ENCODE measurements at regions not wholly inside any gene's neighbourhood (a gene's known extent, or its start where the extent isn't known, plus 50 kb on each side); places are given as distances from the start of the nearest gene placed in this dataset.

DNA sequence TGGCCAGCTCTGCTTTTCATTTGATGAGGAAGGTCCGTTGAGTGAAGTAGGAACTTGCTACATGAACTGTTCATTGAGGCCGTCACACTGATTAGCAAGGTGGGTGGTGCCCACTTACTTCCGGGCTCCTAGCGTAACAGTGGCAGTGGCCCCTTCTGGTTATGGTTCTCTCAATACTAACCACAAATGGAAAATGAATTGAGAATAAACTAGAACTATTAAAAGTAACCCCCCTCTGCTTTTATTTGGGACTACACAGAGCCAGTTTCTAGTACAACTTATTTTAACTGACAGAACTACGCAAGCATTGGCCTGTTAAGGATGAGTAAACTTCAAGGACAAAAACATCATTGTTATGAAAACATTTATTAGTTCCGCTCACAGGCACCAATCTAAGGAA, 519.1 kb downstream of the INHBA start:
- H3K9me3 ChIP-seq: no peaks in the 10 kb centered on the region
- no peak overlapping the region for H3K4me3 ChIP-seq
- H3K4me1 ChIP-seq: no peaks in the 10 kb centered on the region
- no peak for ATAC-seq
- no peak for DNase-seq
- TF ChIP-seq CTCF (IDR thresholded peaks at IDR 0.05): no peak
- H3K27ac ChIP-seq: no peak overlapping the region
- H3K36me3 ChIP-seq: no peaks in the 10 kb centered on the region
- intact Hi-C loops (cut with DNase I): no loop called here
- no peaks in the 10 kb centered on the region for H3K27me3 ChIP-seq (ENCODE audit: low read depth)

DNA sequence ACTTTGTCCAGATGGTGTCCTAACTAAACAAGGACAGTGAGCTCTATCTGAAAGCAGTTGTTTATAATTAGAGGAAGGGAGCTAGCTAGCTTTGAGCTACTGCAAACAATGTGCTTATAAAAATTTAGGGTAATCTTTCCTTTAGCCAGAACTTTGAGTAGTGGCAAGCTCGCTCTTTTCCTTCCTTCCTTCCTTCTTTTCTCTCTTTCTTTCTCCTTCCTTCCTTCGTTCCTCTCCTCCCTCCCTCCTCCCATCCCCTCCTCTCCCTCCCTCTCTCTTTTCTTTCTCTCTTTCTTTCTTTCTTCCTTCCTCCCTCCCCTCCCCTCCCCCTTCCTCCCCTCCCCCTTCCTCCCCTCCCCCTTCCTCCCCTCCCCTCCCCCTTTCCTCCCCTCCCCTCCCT, 520.1 kb downstream of the INHBA start:
- no peak for TF ChIP-seq CTCF (IDR thresholded peaks at IDR 0.05)
- DNase-seq (no peak), ATAC-seq (no peak)
- Histone ChIP-seq H3K27me3 (ENCODE audit: low read depth) (no peaks in the 10 kb centered on the region), H3K4me3 (no peak overlapping the region), H3K36me3 (no peaks in the 10 kb centered on the region), H3K9me3 (no peaks in the 10 kb centered on the region), H3K27ac (no peak overlapping the region), H3K4me1 (no peaks in the 10 kb centered on the region)
- intact Hi-C loops (cut with DNase I): no loop called here

- intact Hi-C loops (cut with DNase I): no loop called here
- TF ChIP-seq CTCF (IDR thresholded peaks at IDR 0.05): no peak
- DNase-seq: no peak
- H3K4me1 ChIP-seq: no peaks in the 10 kb centered on the region
- H3K27me3 ChIP-seq (ENCODE audit: low read depth): no peaks in the 10 kb centered on the region
- no peak overlapping the region for H3K4me3 ChIP-seq
- no peaks in the 10 kb centered on the region for H3K9me3 ChIP-seq
- no peak for ATAC-seq
- no peak overlapping the region for H3K27ac ChIP-seq
- H3K36me3 ChIP-seq: no peaks in the 10 kb centered on the region
Measured at GRCh38 chr7:41175435-41175834, 527.5 kb downstream of the INHBA start.

DNA sequence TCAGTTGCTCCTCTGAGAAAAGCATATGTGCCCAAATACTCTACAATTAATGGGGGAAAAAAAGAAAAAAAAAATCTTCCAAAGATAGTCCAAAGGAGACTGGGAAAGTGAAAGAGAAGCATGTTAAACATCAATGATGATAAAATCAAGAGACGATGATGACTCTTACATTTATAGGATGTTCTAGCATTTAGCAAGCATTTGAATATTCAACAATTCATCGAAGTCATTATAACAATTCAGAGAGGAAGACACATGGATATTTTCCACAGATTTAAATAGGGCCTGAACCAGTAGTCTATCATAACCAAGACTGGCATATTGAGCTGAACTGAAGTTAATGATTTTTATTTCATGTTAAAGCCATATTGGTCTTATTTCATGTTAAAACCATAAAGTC, 528.4 kb downstream of the INHBA start:
- intact Hi-C loops (cut with DNase I): no loop called here
- no peaks in the 10 kb centered on the region for H3K27me3 ChIP-seq (ENCODE audit: low read depth)
- no peaks in the 10 kb centered on the region for H3K4me1 ChIP-seq
- TF ChIP-seq CTCF (IDR thresholded peaks at IDR 0.05): no peak
- no peak overlapping the region for H3K27ac ChIP-seq
- H3K36me3 ChIP-seq: no peaks in the 10 kb centered on the region
- H3K9me3 ChIP-seq: no peaks in the 10 kb centered on the region
- DNase-seq: no peak
- ATAC-seq: no peak
- H3K4me3 ChIP-seq: no peak overlapping the region

DNA sequence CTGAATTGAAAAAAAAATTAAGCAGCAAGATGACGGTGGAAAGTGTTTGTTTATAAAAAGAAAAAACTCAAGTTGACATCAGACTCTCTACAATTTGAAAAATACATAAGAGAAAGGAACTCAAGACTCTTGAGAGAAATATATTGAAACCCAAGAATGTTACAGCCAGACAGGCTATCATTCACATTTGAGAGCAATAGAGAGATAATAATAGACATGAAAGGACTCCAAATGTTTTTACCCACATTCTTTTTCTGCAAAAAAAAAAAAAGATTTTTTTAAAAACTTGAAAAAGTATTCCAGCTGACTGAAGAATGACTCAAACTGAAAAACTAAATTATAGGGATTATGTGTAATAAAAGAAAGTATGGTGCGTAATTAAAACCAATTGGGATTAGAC, 532.4 kb downstream of the INHBA start:
- no peaks in the 10 kb centered on the region for H3K36me3 ChIP-seq
- intact Hi-C loops (cut with DNase I): no loop called here
- H3K27me3 ChIP-seq (ENCODE audit: low read depth): no peaks in the 10 kb centered on the region
- TF ChIP-seq CTCF (IDR thresholded peaks at IDR 0.05): no peak
- H3K4me1 ChIP-seq: no peaks in the 10 kb centered on the region
- H3K27ac ChIP-seq: no peak overlapping the region
- ATAC-seq (no peak), DNase-seq (no peak)
- no peaks in the 10 kb centered on the region for H3K9me3 ChIP-seq
- H3K4me3 ChIP-seq: no peak overlapping the region

GRCh38 chr7:41169317-41169716, 533.6 kb downstream of the INHBA start:
- Histone ChIP-seq H3K36me3 (no peaks in the 10 kb centered on the region), H3K9me3 (no peaks in the 10 kb centered on the region), H3K27me3 (ENCODE audit: low read depth) (no peaks in the 10 kb centered on the region), H3K4me1 (no peaks in the 10 kb centered on the region), H3K4me3 (no peak overlapping the region), H3K27ac (no peak overlapping the region)
- intact Hi-C loops (cut with DNase I): no loop called here
- no peak for ATAC-seq
- DNase-seq: no peak
- TF ChIP-seq CTCF (IDR thresholded peaks at IDR 0.05): no peak
